Esophagus muscularis mucosa (tissue), 3 donors: ENCODE measurements at regions not wholly inside any gene's neighbourhood (a gene's known extent, or its start where the extent isn't known, plus 50 kb on each side); places are given as distances from the start of the nearest gene placed in this dataset.

Experiments used
- POLR2A ChIP-seq: fragments of 450-650 bp; IDR thresholded peaks from one replicate; pipeline ENCODE4 v1.6.1; 2017; ENCODE audit warnings: antibody characterized with exemption, moderate library complexity, mild to moderate bottlenecking, low read depth
- TF ChIP-seq, protein P1 (sequence below), 3 experiments: fragments of 200-600 bp in 2 of 3; fragments of 450-650 bp in 1 of 3; sonication (generic) in 2 of 3; IDR thresholded peaks; one replicate each; pipeline ENCODE4 v1.5.1; 2017 to 2019; ENCODE audit warnings: antibody characterized with exemption in 3 of 3, mild to moderate bottlenecking in 2 of 3, moderate library complexity in 1 of 3

DNA sequence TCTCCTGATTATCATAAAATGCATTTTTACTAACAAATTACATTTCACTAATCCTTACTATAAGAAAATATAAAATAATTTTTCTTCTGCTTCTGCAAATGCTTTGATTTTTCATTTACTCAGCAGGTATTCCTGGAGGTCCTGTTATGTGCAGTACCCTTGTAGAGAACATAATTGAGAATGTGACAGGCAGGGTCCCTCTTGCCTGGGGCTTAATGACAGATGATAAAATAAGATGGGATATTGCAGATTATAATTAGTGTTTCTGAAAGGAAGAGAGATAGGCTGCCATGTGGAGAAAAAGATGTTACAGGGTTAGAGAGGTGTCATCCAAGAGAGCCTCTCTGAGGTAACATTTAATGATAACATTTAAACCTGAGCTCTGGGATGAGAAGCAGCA, 128.9 kb downstream of the MAD2L1 start:
- TF ChIP-seq, protein P1, sequence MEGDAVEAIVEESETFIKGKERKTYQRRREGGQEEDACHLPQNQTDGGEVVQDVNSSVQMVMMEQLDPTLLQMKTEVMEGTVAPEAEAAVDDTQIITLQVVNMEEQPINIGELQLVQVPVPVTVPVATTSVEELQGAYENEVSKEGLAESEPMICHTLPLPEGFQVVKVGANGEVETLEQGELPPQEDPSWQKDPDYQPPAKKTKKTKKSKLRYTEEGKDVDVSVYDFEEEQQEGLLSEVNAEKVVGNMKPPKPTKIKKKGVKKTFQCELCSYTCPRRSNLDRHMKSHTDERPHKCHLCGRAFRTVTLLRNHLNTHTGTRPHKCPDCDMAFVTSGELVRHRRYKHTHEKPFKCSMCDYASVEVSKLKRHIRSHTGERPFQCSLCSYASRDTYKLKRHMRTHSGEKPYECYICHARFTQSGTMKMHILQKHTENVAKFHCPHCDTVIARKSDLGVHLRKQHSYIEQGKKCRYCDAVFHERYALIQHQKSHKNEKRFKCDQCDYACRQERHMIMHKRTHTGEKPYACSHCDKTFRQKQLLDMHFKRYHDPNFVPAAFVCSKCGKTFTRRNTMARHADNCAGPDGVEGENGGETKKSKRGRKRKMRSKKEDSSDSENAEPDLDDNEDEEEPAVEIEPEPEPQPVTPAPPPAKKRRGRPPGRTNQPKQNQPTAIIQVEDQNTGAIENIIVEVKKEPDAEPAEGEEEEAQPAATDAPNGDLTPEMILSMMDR (IDR thresholded peaks at IDR 0.05) = no peak
- no peak for TF ChIP-seq POLR2A
